WTC11 (cell line): ENCODE measurements at regions not wholly inside any gene's neighbourhood (a gene's known extent, or its start where the extent isn't known, plus 50 kb on each side); places are given as distances from the start of the nearest gene placed in this dataset.

Source experiments
- ATAC-seq: fragments of 200-7000 bp; cut with Tn5 transposase; 2 replicates; pipeline ENCODE4 v1.10.0; 2021; ENCODE audit warnings: mild to moderate bottlenecking, moderate library complexity
- CTCF ChIA-PET: fragments of 300-600 bp; sonication (Branson Sonifier 250); formaldehyde crosslinking; loops from one replicate; lab custom pipeline; 2021; ENCODE audit warnings: antibody characterized with exemption; lab: Charles Lee
- POLR2A ChIA-PET: fragments of 350-600 bp; sonication (Branson Sonifier 250); formaldehyde crosslinking; loops from one replicate; lab custom pipeline; 2021; ENCODE audit warnings: antibody characterized with exemption; lab: Charles Lee
- DNase-seq: peaks from one replicate; pipeline ENCODE4 v3.0.0; 2021; ENCODE audit warnings: low spot score
- H3K27ac Mint-ChIP-seq: 2 replicates; pipeline ENCODE4 v1.8.0; 2021; ENCODE audit warnings: mixed read lengths
- H3K27me3 Mint-ChIP-seq: 2 replicates; pipeline ENCODE4 v1.8.0; 2021; ENCODE audit warnings: low read depth, mild to moderate bottlenecking, moderate library complexity, mixed read lengths
- H3K36me3 Mint-ChIP-seq: 2 replicates; pipeline ENCODE4 v1.8.0; 2021; ENCODE audit warnings: mixed read lengths
- H3K4me1 Mint-ChIP-seq: 2 replicates; pipeline ENCODE4 v1.8.0; 2022; ENCODE audit warnings: mixed read lengths
- H3K4me3 Mint-ChIP-seq: 2 replicates; pipeline ENCODE4 v1.8.0; 2021; ENCODE audit warnings: mild to moderate bottlenecking, moderate library complexity, mixed read lengths
- H3K9me3 Mint-ChIP-seq: 2 replicates; pipeline ENCODE4 v1.8.0; 2021; ENCODE audit warnings: mixed read lengths
- CREM ChIP-seq: sonication (generic); formaldehyde crosslinking; IDR thresholded peaks from 2 replicates; pipeline ENCODE4 v1.8.1; 2022; ENCODE audit warnings: mild to moderate bottlenecking, missing genetic modification reagents, moderate library complexity
- ETV6 ChIP-seq: sonication (generic); formaldehyde crosslinking; IDR thresholded peaks from 2 replicates; pipeline ENCODE4 v1.8.1; 2022; ENCODE audit warnings: mild to moderate bottlenecking, missing genetic modification reagents
- FOXP1 ChIP-seq: sonication (generic); formaldehyde crosslinking; IDR thresholded peaks from 2 replicates; pipeline ENCODE4 v1.8.0; 2022; ENCODE audit warnings: missing genetic modification reagents, mild to moderate bottlenecking, moderate library complexity, borderline replicate concordance
- GABPB1 ChIP-seq: sonication (generic); formaldehyde crosslinking; IDR thresholded peaks from 2 replicates; pipeline ENCODE4 v1.8.1; 2023; ENCODE audit warnings: mild to moderate bottlenecking, missing genetic modification reagents
- GRHL2 ChIP-seq: fragments of 250-450 bp; sonication (Bioruptor Pico); IDR thresholded peaks from 2 replicates; pipeline ENCODE4 v1.8.0; 2022; ENCODE audit warnings: mild to moderate bottlenecking, moderate library complexity; ENCODE audit not compliant: insufficient replicate concordance, severe bottlenecking
- JUN ChIP-seq: sonication (generic); formaldehyde crosslinking; IDR thresholded peaks from 2 replicates; pipeline ENCODE4 v1.8.0; 2023; ENCODE audit warnings: mild to moderate bottlenecking, missing genetic modification reagents
- NFATC4 ChIP-seq: fragments of 250-450 bp; sonication (Bioruptor Pico); IDR thresholded peaks from 2 replicates; pipeline ENCODE4 v1.9.0; 2021; ENCODE audit warnings: mild to moderate bottlenecking
- OVOL2 ChIP-seq: fragments of 250-450 bp; sonication (Bioruptor Pico); IDR thresholded peaks from 2 replicates; pipeline ENCODE4 v1.9.0; 2021; ENCODE audit warnings: mild to moderate bottlenecking, borderline replicate concordance
- SOX15 ChIP-seq: fragments of 250-450 bp; sonication (Bioruptor Pico); IDR thresholded peaks from 2 replicates; pipeline ENCODE4 v1.9.0; 2021; ENCODE audit warnings: mild to moderate bottlenecking
- TEAD4 ChIP-seq: sonication (generic); formaldehyde crosslinking; IDR thresholded peaks from 2 replicates; pipeline ENCODE4 v1.8.0; 2022; ENCODE audit warnings: mild to moderate bottlenecking, missing genetic modification reagents
- TP53 ChIP-seq: sonication (generic); formaldehyde crosslinking; IDR thresholded peaks from 2 replicates; pipeline ENCODE4 v1.8.1; 2023; ENCODE audit warnings: mild to moderate bottlenecking, missing genetic modification reagents
- USF2 ChIP-seq: sonication (generic); formaldehyde crosslinking; IDR thresholded peaks from 2 replicates; pipeline ENCODE4 v1.8.1; 2023; ENCODE audit warnings: mild to moderate bottlenecking, missing genetic modification reagents, moderate library complexity
- ZMAT4 ChIP-seq: fragments of 250-450 bp; sonication (Bioruptor Pico); IDR thresholded peaks from 2 replicates; pipeline ENCODE4 v1.9.0; 2021; ENCODE audit warnings: mild to moderate bottlenecking
- ZNF121 ChIP-seq: sonication (generic); formaldehyde crosslinking; IDR thresholded peaks from 2 replicates; pipeline ENCODE4 v1.8.0; 2023; ENCODE audit warnings: missing genetic modification reagents
- ZNF317 ChIP-seq: sonication (generic); formaldehyde crosslinking; IDR thresholded peaks from 2 replicates; pipeline ENCODE4 v1.8.1; 2023; ENCODE audit warnings: low read depth, mild to moderate bottlenecking, moderate library complexity, missing genetic modification reagents, borderline replicate concordance
- ZNF671 ChIP-seq: fragments of 250-450 bp; sonication (Bioruptor Pico); IDR thresholded peaks from 2 replicates; pipeline ENCODE4 v1.8.0; 2021; ENCODE audit warnings: mild to moderate bottlenecking
- TF ChIP-seq, protein P1 (sequence below): fragments of 250-450 bp; sonication (Bioruptor Pico); IDR thresholded peaks from 2 replicates; pipeline ENCODE4 v1.9.0; 2021; ENCODE audit warnings: mild to moderate bottlenecking, borderline replicate concordance
- TF ChIP-seq, protein P2 (sequence below): sonication (generic); formaldehyde crosslinking; IDR thresholded peaks from 2 replicates; pipeline ENCODE4 v1.8.1; 2023; ENCODE audit warnings: mild to moderate bottlenecking, moderate library complexity, missing genetic modification reagents
- TF ChIP-seq, protein P3 (sequence below): sonication (generic); formaldehyde crosslinking; conservative IDR thresholded peaks from 2 replicates; pipeline ENCODE4 v1.8.1; 2023; ENCODE audit warnings: mild to moderate bottlenecking, low read depth, missing genetic modification reagents, moderate library complexity
- TF ChIP-seq, protein P4 (sequence below): fragments of 250-450 bp; sonication (Bioruptor Pico); IDR thresholded peaks from 2 replicates; pipeline ENCODE4 v1.8.0; 2021; ENCODE audit warnings: mild to moderate bottlenecking
- TF ChIP-seq, protein P5 (sequence below): sonication (generic); formaldehyde crosslinking; IDR thresholded peaks from 2 replicates; pipeline ENCODE4 v1.8.0; 2023; ENCODE audit warnings: missing genetic modification reagents, mild to moderate bottlenecking, borderline replicate concordance

- CTCF ChIA-PET = no interaction called here
- Mint-ChIP-seq H3K4me1 (no peaks in the 10 kb centered on the region), H3K27ac (no peak overlapping the region), H3K4me3 (no peak overlapping the region), H3K36me3 (peaks cover 8% of the 10 kb centered on the region), H3K9me3 (peaks cover 23% of the 10 kb centered on the region), H3K27me3 (no peaks in the 10 kb centered on the region)
- DNase-seq = no peak
- no peak for ATAC-seq
- TF ChIP-seq NFATC4 (no peak), ZMAT4 (CRISPR knock-in tag) (no peak), JUN (no peak), OVOL2 (CRISPR knock-in tag) (no peak), ZNF317 (CRISPR knock-in tag) (no peak), ZNF671 (no peak), TP53 (CRISPR knock-in tag) (no peak), GRHL2 (no peak), GABPB1 (no peak)
- TF ChIP-seq, protein P1, sequence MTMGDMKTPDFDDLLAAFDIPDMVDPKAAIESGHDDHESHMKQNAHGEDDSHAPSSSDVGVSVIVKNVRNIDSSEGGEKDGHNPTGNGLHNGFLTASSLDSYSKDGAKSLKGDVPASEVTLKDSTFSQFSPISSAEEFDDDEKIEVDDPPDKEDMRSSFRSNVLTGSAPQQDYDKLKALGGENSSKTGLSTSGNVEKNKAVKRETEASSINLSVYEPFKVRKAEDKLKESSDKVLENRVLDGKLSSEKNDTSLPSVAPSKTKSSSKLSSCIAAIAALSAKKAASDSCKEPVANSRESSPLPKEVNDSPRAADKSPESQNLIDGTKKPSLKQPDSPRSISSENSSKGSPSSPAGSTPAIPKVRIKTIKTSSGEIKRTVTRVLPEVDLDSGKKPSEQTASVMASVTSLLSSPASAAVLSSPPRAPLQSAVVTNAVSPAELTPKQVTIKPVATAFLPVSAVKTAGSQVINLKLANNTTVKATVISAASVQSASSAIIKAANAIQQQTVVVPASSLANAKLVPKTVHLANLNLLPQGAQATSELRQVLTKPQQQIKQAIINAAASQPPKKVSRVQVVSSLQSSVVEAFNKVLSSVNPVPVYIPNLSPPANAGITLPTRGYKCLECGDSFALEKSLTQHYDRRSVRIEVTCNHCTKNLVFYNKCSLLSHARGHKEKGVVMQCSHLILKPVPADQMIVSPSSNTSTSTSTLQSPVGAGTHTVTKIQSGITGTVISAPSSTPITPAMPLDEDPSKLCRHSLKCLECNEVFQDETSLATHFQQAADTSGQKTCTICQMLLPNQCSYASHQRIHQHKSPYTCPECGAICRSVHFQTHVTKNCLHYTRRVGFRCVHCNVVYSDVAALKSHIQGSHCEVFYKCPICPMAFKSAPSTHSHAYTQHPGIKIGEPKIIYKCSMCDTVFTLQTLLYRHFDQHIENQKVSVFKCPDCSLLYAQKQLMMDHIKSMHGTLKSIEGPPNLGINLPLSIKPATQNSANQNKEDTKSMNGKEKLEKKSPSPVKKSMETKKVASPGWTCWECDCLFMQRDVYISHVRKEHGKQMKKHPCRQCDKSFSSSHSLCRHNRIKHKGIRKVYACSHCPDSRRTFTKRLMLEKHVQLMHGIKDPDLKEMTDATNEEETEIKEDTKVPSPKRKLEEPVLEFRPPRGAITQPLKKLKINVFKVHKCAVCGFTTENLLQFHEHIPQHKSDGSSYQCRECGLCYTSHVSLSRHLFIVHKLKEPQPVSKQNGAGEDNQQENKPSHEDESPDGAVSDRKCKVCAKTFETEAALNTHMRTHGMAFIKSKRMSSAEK (CRISPR knock-in tag) = no peak
- POLR2A ChIA-PET = no interaction called here
These were observed 407.4 kb upstream of the AZI2 start for GRCh38 chr3:28756056-28756455.

GRCh38 chr3:28758115-28758514, 409.5 kb upstream of the AZI2 start:
- Mint-ChIP-seq H3K27me3 (no peaks in the 10 kb centered on the region), H3K27ac (no peak overlapping the region), H3K9me3 (peaks cover 2% of the 10 kb centered on the region), H3K4me3 (no peak overlapping the region), H3K36me3 (no peaks in the 10 kb centered on the region), H3K4me1 (0 out of 2 replicates have a peak, but pooled peaks cover 4% of the 10 kb centered on the region)
- POLR2A ChIA-PET = no interaction called here
- DNase-seq (no peak), ATAC-seq (no peak)
- CTCF ChIA-PET = no interaction called here
- TF ChIP-seq CREM (CRISPR knock-in tag) = no peak
- TF ChIP-seq, protein P2, sequence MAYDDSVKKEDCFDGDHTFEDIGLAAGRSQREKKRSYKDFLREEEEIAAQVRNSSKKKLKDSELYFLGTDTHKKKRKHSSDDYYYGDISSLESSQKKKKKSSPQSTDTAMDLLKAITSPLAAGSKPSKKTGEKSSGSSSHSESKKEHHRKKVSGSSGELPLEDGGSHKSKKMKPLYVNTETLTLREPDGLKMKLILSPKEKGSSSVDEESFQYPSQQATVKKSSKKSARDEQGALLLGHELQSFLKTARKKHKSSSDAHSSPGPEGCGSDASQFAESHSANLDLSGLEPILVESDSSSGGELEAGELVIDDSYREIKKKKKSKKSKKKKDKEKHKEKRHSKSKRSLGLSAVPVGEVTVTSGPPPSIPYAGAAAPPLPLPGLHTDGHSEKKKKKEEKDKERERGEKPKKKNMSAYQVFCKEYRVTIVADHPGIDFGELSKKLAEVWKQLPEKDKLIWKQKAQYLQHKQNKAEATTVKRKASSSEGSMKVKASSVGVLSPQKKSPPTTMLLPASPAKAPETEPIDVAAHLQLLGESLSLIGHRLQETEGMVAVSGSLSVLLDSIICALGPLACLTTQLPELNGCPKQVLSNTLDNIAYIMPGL (CRISPR knock-in tag) = no peak
- TF ChIP-seq ETV6 (CRISPR knock-in tag) = no peak
- TF ChIP-seq TEAD4 (CRISPR knock-in tag) = no peak
- TF ChIP-seq USF2 = no peak
- TF ChIP-seq, protein P3, sequence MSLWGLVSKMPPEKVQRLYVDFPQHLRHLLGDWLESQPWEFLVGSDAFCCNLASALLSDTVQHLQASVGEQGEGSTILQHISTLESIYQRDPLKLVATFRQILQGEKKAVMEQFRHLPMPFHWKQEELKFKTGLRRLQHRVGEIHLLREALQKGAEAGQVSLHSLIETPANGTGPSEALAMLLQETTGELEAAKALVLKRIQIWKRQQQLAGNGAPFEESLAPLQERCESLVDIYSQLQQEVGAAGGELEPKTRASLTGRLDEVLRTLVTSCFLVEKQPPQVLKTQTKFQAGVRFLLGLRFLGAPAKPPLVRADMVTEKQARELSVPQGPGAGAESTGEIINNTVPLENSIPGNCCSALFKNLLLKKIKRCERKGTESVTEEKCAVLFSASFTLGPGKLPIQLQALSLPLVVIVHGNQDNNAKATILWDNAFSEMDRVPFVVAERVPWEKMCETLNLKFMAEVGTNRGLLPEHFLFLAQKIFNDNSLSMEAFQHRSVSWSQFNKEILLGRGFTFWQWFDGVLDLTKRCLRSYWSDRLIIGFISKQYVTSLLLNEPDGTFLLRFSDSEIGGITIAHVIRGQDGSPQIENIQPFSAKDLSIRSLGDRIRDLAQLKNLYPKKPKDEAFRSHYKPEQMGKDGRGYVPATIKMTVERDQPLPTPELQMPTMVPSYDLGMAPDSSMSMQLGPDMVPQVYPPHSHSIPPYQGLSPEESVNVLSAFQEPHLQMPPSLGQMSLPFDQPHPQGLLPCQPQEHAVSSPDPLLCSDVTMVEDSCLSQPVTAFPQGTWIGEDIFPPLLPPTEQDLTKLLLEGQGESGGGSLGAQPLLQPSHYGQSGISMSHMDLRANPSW = no peak
- TF ChIP-seq, protein P4, sequence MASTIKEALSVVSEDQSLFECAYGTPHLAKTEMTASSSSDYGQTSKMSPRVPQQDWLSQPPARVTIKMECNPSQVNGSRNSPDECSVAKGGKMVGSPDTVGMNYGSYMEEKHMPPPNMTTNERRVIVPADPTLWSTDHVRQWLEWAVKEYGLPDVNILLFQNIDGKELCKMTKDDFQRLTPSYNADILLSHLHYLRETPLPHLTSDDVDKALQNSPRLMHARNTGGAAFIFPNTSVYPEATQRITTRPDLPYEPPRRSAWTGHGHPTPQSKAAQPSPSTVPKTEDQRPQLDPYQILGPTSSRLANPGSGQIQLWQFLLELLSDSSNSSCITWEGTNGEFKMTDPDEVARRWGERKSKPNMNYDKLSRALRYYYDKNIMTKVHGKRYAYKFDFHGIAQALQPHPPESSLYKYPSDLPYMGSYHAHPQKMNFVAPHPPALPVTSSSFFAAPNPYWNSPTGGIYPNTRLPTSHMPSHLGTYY (CRISPR knock-in tag) = no peak
- TF ChIP-seq ZNF121 = no peak
- TF ChIP-seq, protein P5, sequence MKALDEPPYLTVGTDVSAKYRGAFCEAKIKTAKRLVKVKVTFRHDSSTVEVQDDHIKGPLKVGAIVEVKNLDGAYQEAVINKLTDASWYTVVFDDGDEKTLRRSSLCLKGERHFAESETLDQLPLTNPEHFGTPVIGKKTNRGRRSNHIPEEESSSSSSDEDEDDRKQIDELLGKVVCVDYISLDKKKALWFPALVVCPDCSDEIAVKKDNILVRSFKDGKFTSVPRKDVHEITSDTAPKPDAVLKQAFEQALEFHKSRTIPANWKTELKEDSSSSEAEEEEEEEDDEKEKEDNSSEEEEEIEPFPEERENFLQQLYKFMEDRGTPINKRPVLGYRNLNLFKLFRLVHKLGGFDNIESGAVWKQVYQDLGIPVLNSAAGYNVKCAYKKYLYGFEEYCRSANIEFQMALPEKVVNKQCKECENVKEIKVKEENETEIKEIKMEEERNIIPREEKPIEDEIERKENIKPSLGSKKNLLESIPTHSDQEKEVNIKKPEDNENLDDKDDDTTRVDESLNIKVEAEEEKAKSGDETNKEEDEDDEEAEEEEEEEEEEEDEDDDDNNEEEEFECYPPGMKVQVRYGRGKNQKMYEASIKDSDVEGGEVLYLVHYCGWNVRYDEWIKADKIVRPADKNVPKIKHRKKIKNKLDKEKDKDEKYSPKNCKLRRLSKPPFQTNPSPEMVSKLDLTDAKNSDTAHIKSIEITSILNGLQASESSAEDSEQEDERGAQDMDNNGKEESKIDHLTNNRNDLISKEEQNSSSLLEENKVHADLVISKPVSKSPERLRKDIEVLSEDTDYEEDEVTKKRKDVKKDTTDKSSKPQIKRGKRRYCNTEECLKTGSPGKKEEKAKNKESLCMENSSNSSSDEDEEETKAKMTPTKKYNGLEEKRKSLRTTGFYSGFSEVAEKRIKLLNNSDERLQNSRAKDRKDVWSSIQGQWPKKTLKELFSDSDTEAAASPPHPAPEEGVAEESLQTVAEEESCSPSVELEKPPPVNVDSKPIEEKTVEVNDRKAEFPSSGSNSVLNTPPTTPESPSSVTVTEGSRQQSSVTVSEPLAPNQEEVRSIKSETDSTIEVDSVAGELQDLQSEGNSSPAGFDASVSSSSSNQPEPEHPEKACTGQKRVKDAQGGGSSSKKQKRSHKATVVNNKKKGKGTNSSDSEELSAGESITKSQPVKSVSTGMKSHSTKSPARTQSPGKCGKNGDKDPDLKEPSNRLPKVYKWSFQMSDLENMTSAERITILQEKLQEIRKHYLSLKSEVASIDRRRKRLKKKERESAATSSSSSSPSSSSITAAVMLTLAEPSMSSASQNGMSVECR = no peak
- no peak for TF ChIP-seq FOXP1 (CRISPR knock-in tag)
- no peak for TF ChIP-seq SOX15 (CRISPR knock-in tag)
